GM12872 (cell line): ENCODE measurements at regions not wholly inside any gene's neighbourhood (a gene's known extent, or its start where the extent isn't known, plus 50 kb on each side); places are given as distances from the start of the nearest gene placed in this dataset.

Experiments
- TF ChIP-seq, protein P1 (sequence below): IDR thresholded peaks from 3 replicates; pipeline ENCODE4 v1.5.1; 2011; ENCODE audit warnings: low read depth, mild to moderate bottlenecking, low read length, moderate library complexity; ENCODE audit not compliant: insufficient read depth

DNA sequence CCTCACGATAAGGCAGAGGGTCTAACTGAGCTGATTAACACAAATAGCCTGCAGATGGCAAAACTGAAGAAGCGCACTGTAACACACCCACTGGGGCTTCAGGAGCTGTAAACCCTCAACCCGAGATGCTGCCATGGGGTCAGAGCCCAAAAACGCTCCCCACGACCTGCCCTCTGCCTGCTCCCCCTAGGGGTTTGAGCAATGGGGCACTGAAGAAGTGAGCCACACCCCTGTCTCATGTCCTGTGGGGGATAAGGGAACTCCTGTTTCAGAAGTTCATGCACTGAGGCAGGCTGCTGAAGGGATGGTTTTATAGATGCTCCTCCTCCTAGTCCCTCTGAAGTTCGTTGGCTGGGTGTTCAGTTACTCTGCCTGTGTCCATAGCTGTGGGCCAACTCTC, 105.9 kb upstream of the CELF4 start:
- TF ChIP-seq, protein P1, sequence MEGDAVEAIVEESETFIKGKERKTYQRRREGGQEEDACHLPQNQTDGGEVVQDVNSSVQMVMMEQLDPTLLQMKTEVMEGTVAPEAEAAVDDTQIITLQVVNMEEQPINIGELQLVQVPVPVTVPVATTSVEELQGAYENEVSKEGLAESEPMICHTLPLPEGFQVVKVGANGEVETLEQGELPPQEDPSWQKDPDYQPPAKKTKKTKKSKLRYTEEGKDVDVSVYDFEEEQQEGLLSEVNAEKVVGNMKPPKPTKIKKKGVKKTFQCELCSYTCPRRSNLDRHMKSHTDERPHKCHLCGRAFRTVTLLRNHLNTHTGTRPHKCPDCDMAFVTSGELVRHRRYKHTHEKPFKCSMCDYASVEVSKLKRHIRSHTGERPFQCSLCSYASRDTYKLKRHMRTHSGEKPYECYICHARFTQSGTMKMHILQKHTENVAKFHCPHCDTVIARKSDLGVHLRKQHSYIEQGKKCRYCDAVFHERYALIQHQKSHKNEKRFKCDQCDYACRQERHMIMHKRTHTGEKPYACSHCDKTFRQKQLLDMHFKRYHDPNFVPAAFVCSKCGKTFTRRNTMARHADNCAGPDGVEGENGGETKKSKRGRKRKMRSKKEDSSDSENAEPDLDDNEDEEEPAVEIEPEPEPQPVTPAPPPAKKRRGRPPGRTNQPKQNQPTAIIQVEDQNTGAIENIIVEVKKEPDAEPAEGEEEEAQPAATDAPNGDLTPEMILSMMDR: no peak

DNA sequence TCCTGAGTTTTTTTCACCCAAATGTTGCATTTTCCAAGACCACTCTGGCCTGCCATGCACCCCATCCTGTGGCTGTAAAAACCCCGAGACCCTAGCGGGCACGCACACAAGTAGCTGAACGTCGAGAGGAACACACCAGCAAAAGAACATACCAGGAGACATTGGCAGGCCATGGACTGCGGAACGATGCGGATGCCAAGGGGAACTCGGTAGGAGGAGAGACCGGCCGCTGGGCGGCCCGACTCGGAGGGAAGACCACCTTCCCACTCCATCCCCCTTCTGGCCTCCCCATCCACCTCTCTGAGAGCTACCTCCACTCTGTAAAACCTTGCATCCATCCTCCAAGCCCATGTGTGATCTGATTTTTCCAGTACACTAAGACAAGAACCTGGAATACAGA, 105.5 kb upstream of the CELF4 start:
- TF ChIP-seq, protein P1: no peak

DNA sequence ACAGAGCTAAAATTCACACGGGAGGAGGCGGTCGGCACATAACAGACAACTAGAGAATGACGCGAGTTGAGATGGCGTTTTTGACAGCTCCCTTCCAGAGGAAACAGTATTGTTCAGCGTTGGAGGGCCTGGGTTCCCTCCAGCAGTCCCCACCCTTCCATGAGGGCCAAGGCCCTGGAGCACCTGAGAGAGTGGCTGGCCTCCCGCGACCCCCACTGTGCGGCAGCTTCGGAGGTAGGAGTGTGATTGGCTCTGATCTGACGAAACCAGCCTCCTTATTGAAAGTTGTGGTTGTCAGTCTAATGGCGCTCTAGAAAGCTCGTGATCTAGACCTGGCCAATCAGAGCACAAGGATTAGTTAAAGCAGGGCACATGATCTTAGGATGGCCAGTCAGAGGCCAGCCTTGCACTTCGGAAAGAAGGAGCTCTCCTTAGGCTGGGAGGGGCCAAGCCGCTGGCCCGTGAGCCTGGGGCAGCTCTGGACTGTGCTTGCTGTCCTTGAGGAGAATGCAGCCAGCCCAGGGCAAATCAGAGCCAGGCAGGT, 104.5 kb upstream of the CELF4 start:
- TF ChIP-seq, protein P1: no peak

DNA sequence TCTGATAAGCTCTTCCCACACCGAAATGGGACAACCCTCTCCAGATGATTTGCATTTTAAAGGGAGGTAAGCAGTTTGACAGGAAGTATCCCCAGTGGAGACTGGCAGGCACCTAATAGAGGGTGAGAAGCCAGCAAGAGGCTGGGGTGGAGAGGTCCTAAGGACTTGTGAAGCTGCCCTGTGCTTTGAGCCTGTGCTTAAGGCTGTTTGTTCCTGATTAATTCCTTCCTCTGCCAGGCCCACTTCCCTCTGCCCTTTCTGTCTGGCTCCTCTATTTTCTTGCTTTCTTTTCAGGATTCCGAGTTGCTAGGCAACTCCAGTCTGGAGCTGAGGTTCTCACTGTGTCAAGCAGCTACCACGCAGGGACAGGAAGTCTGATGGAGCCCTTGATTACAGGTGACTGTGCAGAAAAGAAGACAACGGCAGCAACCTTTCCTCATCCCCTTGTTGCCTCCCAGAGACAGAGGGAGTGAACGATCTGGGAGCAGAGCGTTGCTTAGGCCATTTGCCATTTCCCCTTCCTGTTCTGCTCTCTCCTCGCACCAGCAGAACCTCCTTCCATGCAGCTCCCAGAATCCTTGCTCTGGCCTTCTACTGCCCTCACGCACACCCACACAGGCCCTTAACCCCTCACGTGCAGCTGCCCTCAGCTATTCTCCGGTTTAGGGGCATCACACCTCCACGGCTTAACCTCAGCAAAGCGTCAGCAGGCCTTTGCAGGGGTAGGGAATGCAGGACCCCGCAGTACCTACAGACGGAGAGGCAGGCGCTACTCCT, 103.6 kb upstream of the CELF4 start:
- TF ChIP-seq, protein P1: no peak

DNA sequence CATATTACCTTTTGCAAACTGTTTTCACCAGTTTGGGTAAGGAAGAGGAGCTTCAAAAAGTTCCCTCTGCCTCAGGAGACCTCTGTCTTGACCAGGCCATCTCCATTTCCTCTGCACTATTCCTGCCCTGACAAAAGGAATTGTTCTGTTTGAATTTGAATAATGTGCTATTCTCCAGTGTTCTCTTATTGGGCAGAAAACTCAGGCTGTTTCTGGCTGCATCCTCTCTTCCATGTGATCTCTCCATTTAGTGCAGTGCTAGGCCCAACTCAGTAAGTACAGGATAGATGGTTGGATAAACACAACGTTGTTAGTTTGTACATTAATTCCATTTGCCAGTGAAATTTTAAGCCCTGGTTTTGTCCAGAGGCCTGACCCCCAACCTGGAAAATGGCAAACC, 102.2 kb upstream of the CELF4 start:
- TF ChIP-seq, protein P1: no peak

DNA sequence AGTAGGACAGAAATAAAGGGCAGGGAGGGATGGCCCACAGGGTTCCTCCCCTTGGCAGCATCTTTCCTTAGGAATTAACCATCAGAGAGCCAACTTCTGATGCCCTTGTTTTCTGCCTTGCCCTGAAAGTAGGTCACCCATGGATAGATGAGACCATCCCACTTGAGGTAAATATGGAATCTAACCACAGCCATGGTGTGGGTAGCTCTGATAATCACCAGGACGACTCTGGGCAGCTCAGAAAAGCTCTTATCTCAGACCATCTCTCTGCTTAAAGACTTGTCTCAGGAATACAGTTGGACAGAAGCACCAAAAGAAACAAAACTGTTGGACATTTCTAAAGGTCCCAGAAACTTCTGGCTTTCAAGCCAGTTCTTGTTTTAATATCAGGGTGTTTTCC, 101.4 kb upstream of the CELF4 start:
- TF ChIP-seq, protein P1: no peak

DNA sequence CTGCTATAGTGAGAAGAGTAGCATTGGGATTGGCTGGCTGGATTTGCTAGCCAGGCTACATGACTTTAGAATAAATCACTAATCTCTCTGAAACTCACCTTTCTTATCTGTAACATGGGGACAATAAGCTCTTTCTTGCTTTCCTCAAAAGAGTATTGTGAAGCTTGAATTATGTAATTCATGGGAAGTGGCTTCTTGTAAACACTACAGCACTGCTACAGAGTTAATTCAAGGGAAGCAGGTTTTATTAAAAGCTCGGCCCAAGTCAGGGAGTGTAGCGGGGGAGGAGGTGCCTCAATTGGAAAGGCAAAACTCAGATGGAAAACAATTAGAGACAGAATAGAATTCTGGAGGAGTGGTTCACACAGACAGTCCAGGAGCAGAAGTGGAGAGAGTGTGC, 100.9 kb upstream of the CELF4 start:
- TF ChIP-seq, protein P1: no peak
